Ishikawa (cell line): ENCODE measurements at regions not wholly inside any gene's neighbourhood (a gene's known extent, or its start where the extent isn't known, plus 50 kb on each side); places are given as distances from the start of the nearest gene placed in this dataset.

Experiments used
- EGR1 ChIP-seq: IDR thresholded peaks from 2 replicates; pipeline ENCODE4 v1.6.1; 2012
- TAF1 ChIP-seq: IDR thresholded peaks from 2 replicates; pipeline ENCODE4 v1.6.1; 2012; ENCODE audit warnings: low read depth, mild to moderate bottlenecking
- TF ChIP-seq, protein P1 (sequence below): IDR thresholded peaks from 2 replicates; pipeline ENCODE4 v1.6.1; 2012; ENCODE audit warnings: low read depth, mild to moderate bottlenecking

DNA sequence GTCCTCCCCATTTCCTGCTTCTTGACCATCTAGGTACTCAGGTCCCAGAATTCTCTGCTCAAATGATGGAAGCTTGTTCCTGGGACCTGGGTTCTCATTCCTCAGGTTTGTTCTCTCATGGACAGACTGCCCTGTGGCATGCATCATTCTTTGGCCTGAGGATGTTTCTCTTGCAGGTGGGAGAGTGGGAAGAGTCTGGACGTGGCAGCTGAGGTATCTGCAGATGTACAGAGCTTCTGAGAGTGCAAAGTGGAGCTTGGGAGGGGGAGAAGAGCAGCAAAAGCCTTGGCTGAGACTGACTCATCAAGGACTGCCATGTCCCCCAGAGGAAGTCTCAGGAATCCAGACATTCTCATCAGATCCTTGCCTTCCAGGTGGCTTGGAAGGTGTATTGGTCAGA lies 63.1 kb downstream of the HSPA13 start:
- TF ChIP-seq TAF1 = no peak
- no peak for TF ChIP-seq EGR1
- TF ChIP-seq, protein P1, sequence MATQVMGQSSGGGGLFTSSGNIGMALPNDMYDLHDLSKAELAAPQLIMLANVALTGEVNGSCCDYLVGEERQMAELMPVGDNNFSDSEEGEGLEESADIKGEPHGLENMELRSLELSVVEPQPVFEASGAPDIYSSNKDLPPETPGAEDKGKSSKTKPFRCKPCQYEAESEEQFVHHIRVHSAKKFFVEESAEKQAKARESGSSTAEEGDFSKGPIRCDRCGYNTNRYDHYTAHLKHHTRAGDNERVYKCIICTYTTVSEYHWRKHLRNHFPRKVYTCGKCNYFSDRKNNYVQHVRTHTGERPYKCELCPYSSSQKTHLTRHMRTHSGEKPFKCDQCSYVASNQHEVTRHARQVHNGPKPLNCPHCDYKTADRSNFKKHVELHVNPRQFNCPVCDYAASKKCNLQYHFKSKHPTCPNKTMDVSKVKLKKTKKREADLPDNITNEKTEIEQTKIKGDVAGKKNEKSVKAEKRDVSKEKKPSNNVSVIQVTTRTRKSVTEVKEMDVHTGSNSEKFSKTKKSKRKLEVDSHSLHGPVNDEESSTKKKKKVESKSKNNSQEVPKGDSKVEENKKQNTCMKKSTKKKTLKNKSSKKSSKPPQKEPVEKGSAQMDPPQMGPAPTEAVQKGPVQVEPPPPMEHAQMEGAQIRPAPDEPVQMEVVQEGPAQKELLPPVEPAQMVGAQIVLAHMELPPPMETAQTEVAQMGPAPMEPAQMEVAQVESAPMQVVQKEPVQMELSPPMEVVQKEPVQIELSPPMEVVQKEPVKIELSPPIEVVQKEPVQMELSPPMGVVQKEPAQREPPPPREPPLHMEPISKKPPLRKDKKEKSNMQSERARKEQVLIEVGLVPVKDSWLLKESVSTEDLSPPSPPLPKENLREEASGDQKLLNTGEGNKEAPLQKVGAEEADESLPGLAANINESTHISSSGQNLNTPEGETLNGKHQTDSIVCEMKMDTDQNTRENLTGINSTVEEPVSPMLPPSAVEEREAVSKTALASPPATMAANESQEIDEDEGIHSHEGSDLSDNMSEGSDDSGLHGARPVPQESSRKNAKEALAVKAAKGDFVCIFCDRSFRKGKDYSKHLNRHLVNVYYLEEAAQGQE = no peak
